Stomach (tissue), 4 donors: ENCODE measurements at regions not wholly inside any gene's neighbourhood (a gene's known extent, or its start where the extent isn't known, plus 50 kb on each side); places are given as distances from the start of the nearest gene placed in this dataset.
"Not testable (repeated sequence)": the region's sequence is repeated elsewhere in the genome, so short reads cannot be mapped to it uniquely, and the experiment has no call there.

Source experiments
- POLR2A ChIP-seq, 4 donors: fragments of 450-650 bp; IDR thresholded peaks; one replicate each; pipeline ENCODE4 v1.6.1; 2016; ENCODE audit warnings: antibody characterized with exemption in 4 of 4, control low read depth in 2 of 4, mild to moderate bottlenecking in 1 of 4, moderate library complexity in 1 of 4
- POLR2AphosphoS5 ChIP-seq, 3 donors: sonication (generic); formaldehyde crosslinking; IDR thresholded peaks; one replicate each; pipeline ENCODE4 v1.6.1; 2016; ENCODE audit warnings: antibody characterized with exemption in 3 of 3
- TF ChIP-seq, protein P1 (sequence below), 7 experiments: fragments of 450-650 bp in 4 of 7; fragments of 200-600 bp in 3 of 7; sonication (generic) in 3 of 7; IDR thresholded peaks; one replicate each; pipeline ENCODE4 v1.5.1; 2016 to 2019; ENCODE audit warnings: antibody characterized with exemption in 7 of 7, control low read depth in 2 of 7, mild to moderate bottlenecking in 1 of 7

- not testable (repeated sequence) for TF ChIP-seq POLR2AphosphoS5, POLR2A (IDR thresholded peaks at IDR 0.05)
- TF ChIP-seq, protein P1, sequence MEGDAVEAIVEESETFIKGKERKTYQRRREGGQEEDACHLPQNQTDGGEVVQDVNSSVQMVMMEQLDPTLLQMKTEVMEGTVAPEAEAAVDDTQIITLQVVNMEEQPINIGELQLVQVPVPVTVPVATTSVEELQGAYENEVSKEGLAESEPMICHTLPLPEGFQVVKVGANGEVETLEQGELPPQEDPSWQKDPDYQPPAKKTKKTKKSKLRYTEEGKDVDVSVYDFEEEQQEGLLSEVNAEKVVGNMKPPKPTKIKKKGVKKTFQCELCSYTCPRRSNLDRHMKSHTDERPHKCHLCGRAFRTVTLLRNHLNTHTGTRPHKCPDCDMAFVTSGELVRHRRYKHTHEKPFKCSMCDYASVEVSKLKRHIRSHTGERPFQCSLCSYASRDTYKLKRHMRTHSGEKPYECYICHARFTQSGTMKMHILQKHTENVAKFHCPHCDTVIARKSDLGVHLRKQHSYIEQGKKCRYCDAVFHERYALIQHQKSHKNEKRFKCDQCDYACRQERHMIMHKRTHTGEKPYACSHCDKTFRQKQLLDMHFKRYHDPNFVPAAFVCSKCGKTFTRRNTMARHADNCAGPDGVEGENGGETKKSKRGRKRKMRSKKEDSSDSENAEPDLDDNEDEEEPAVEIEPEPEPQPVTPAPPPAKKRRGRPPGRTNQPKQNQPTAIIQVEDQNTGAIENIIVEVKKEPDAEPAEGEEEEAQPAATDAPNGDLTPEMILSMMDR (IDR thresholded peaks at IDR 0.05), result not testable (repeated sequence)
Measured at GRCh38 chr6:58307901-58308300, 990.5 kb downstream of the PRIM2 start.
